ENCODE measurements at regions not wholly inside any gene's neighbourhood (a gene's known extent, or its start where the extent isn't known, plus 50 kb on each side); places are given as distances from the start of the nearest gene placed in this dataset.

DNA sequence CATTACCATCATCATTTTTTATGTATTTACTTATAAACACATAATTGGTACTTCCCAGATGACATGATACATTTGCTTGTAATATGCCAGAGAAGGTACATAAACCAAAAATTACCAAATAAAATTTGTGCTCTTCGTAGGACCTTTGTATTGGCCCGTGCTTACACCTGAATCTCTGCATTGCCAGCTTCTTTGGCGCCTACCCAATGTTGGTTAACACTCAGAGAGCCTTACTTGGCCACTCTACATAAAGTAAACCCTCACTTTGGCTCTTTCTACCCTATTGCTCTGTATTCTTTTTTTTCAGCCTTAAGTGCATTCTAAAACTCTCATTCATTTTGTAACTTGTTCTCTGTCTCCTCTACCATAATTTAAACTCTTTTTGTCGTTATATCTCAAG, 148.1 kb upstream of the ZNF608 start:
- Histone ChIP-seq H3K27ac (ENCODE audit: low read length) (no peak overlapping the region), H3K4me3 (ENCODE audit: low read length) (no peak overlapping the region), H3K4me1 (ENCODE audit: control insufficient read depth, insufficient read depth, low read length) (no peaks in the 10 kb centered on the region; the same call in 1 of the 2 replicates), H3K9me3 (ENCODE audit: control insufficient read depth, insufficient read depth, low read length) (no peaks in the 10 kb centered on the region), H3K36me3 (ENCODE audit: control insufficient read depth, insufficient read depth, low read length) (peaks cover 2% of the 10 kb centered on the region), H3K27me3 (ENCODE audit: control insufficient read depth, insufficient read depth, low read length) (no peaks in the 10 kb centered on the region)
- DNase-seq (ENCODE audit: low read depth, low spot score), result no peak
- no CpG with 5 or more reads among the region's 4 CpGs for WGBS (ENCODE audit: insufficient coverage, insufficient read length)

DNA sequence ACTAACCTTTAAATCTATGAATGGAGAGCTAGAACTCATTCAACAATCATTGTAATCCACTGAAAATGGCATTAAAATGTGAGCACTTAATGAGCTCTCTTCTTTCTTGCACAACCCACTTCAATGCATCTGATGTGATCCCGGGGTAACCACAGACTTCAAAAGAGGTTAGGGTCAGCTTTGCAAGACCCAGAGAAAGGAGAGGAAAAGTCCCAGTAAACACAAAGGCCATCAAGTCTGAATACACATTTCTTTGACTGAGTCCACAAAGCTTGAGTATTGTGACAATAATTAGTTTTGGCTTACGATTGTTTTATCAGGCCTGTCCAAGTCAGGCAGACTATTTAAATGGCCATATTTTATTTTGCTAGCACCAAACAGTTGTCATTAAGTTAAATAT, 148.8 kb upstream of the ZNF608 start:
- Histone ChIP-seq H3K27ac (ENCODE audit: low read length) (no peak overlapping the region), H3K9me3 (ENCODE audit: control insufficient read depth, insufficient read depth, low read length) (no peaks in the 10 kb centered on the region), H3K4me1 (ENCODE audit: control insufficient read depth, insufficient read depth, low read length) (no peaks in the 10 kb centered on the region; the same call in 1 of the 2 replicates), H3K4me3 (ENCODE audit: low read length) (no peak overlapping the region), H3K36me3 (ENCODE audit: control insufficient read depth, insufficient read depth, low read length) (peaks cover 2% of the 10 kb centered on the region), H3K27me3 (ENCODE audit: control insufficient read depth, insufficient read depth, low read length) (no peaks in the 10 kb centered on the region)
- no peak for DNase-seq (ENCODE audit: low read depth, low spot score)
- no CpG with 5 or more reads among the region's 2 CpGs for WGBS (ENCODE audit: insufficient coverage, insufficient read length)

DNA sequence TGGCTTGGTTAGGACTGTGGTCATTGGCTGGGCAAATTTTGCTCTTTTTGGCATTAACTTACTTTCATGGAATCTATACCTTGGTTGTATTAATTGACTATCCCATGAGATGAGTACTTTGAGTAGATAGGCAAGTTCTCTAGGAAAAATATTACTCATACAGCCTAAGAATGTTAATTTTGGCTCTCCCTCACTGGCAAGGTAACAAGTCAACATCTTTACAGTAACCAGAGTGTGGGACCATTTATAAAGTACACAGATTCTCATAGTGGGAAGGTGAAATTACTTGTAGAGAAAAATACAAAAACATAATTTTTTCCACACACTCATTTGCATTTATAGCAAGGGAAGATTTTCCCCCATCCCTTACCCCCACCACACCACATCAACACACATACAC, 154.6 kb upstream of the ZNF608 start:
- H3K4me1 ChIP-seq (ENCODE audit: control insufficient read depth, insufficient read depth, low read length), result no peaks in the 10 kb centered on the region
- peaks cover 3% of the 10 kb centered on the region for H3K27me3 ChIP-seq (ENCODE audit: control insufficient read depth, insufficient read depth, low read length)
- no peak for DNase-seq (ENCODE audit: low read depth, low spot score)
- no peaks in the 10 kb centered on the region for H3K9me3 ChIP-seq (ENCODE audit: control insufficient read depth, insufficient read depth, low read length)
- no peak overlapping the region for H3K27ac ChIP-seq (ENCODE audit: low read length)
- H3K4me3 ChIP-seq (ENCODE audit: low read length), result no peak overlapping the region
- H3K36me3 ChIP-seq (ENCODE audit: control insufficient read depth, insufficient read depth, low read length), result no peaks in the 10 kb centered on the region

DNA sequence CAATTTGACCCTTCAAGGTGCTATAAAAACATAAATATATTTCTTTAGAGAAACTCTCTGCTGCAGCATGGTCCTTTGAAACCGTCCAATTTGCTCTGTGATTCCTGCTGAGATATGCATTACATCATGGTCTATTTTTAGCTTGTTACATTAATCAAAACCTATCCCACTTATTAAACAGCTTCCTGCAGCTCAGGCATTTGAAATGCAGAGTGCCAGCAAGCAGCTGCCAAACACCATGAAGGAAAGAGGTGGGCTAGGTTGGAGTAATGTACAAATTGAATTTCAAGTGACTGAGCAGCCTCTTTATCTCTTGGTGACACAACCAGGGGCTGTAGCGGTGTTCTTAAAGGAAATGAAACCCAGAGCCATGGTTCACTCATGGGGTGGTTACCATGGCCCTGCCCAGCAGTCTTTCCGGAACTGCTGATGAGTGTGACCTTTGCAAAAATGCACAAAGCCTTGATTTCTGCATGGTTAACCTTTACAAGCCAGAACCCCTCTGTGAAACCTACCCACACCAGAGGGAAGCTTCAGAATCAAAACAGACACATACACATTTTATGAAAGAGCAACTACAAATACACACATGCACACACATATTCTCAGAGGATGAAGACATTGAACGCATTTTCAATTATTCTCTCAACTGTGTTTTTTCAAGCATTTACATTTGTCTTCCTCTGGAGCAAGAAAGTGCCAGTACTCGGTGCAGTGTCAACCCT, 155.8 kb upstream of the ZNF608 start:
- WGBS (ENCODE audit: insufficient coverage, insufficient read length), result no CpG with 5 or more reads among the region's 5 CpGs
- Histone ChIP-seq H3K4me3 (ENCODE audit: low read length) (no peak overlapping the region), H3K4me1 (ENCODE audit: control insufficient read depth, insufficient read depth, low read length) (peaks cover 3% of the 10 kb centered on the region; the same call in 1 of the 2 replicates), H3K27me3 (ENCODE audit: control insufficient read depth, insufficient read depth, low read length) (peaks cover 3% of the 10 kb centered on the region), H3K27ac (ENCODE audit: low read length) (no peak overlapping the region), H3K36me3 (ENCODE audit: control insufficient read depth, insufficient read depth, low read length) (no peaks in the 10 kb centered on the region), H3K9me3 (ENCODE audit: control insufficient read depth, insufficient read depth, low read length) (no peaks in the 10 kb centered on the region)
- no peak for DNase-seq (ENCODE audit: low read depth, low spot score)

DNA sequence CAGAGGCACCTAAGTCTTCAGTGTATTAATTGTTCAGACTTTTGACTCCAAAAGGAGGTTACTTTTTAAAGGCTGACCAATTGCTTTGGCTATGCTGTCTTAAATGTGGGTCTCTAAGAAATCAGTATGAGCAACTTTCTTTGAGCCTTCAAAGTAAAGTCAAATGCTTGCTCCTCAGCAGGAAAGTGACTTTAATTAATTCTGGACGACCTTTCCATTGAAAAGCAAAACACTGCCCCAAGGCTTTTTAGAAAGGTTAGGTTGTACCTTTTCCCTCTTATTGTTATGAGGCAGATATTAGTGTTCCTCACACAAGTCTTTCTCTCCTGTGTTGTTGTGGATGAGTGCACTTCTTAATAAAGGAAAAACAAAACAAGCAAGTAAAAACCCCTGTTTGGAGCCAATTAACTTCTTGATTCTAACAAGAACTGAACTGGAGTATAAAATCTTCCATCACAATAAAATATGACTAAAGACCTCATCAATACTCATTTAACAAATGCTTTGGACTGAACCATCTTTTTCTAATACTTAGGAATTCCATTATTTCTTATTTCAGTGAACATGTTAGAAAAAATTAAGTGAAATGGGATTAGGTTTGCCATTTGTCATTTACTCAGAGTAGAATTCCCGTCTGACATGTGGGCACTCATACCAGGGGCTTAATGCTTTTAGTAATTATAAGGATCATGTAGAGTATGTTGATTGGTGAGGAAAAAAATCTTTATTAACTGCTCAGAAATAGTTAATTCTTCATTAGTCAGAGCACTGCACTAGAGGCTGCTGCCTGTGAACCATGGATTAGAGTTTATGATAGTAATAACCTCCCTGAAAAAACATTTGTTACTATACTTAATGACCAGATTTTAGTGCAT, 159.1 kb upstream of the ZNF608 start:
- Histone ChIP-seq H3K27ac (ENCODE audit: low read length) (no peak overlapping the region), H3K36me3 (ENCODE audit: control insufficient read depth, insufficient read depth, low read length) (no peaks in the 10 kb centered on the region), H3K9me3 (ENCODE audit: control insufficient read depth, insufficient read depth, low read length) (no peaks in the 10 kb centered on the region), H3K27me3 (ENCODE audit: control insufficient read depth, insufficient read depth, low read length) (peaks cover 3% of the 10 kb centered on the region), H3K4me1 (ENCODE audit: control insufficient read depth, insufficient read depth, low read length) (peaks cover 3% of the 10 kb centered on the region; the same call in 1 of the 2 replicates), H3K4me3 (ENCODE audit: low read length) (no peak overlapping the region)
- no CpG with 5 or more reads among the region's 2 CpGs for WGBS (ENCODE audit: insufficient coverage, insufficient read length)
- DNase-seq (ENCODE audit: low read depth, low spot score), result no peak

DNA sequence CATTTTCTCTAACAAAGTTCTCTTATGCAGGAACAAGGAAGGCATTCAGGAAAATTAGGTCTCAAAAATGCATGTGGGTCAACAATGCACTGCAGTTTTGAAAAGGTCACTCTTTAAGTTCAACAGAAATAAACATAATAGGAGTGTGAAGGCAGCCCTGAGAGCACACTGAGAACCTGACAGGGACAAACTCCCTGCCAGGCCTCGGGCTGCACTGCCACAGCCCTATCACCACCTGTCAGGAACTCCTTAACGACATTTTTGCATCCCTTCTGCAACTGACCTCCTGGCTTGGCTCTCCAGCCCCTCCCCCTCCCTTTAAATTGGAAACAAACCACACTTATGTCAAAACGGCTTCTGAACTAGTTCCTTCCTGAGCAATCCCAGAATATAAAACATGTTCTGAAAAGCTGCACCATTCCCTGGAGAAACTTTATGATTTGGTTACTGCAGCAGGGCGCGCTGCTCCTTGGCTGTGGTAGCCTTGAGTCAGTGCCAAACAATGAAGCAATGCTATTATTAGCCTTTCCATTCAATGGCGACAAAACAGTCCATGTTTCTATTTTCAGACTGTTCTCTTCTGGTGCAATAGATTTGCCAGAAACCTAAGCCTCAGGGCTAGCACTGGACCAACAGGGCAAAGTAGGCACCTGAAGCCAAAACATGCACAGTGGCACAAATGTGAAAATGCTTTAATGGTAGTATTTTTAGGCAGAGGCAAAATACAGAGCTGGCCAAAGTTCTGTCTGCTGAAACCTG, 160.1 kb upstream of the ZNF608 start:
- no peak for DNase-seq (ENCODE audit: low read depth, low spot score)
- Histone ChIP-seq H3K27me3 (ENCODE audit: control insufficient read depth, insufficient read depth, low read length) (peaks cover 3% of the 10 kb centered on the region), H3K4me3 (ENCODE audit: low read length) (no peak overlapping the region), H3K36me3 (ENCODE audit: control insufficient read depth, insufficient read depth, low read length) (no peaks in the 10 kb centered on the region), H3K27ac (ENCODE audit: low read length) (no peak overlapping the region), H3K4me1 (ENCODE audit: control insufficient read depth, insufficient read depth, low read length) (peaks cover 3% of the 10 kb centered on the region; the same call in 1 of the 2 replicates), H3K9me3 (ENCODE audit: control insufficient read depth, insufficient read depth, low read length) (no peaks in the 10 kb centered on the region)
- no CpG with 5 or more reads among the region's 6 CpGs for WGBS (ENCODE audit: insufficient coverage, insufficient read length)

DNA sequence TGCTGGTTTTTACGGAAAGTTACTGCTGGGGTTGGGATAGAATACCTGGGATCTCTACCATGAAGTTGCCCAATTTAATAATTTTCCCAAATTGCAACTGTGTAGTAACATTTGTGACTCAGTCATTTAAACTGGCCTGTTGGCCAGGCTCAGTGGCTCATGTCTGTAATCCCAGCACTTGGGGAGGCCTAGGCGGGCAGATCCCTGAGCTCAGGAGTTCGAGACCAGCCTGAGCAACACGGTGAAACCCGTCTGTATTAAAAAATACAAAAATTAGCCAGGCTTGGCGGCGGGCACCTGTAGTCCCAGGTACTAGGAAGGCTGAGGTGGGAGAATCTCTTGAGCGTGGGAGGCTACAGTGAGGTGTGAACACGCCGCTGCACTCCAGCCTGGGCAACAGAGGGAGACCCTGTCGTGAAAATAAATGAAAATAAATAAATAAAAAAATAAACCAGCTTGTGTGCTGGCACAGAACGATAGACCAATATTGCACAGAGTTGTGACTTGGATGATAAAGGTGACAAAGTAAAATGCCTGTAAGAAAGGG, 160.7 kb upstream of the ZNF608 start:
- no peak for DNase-seq (ENCODE audit: low read depth, low spot score)
- WGBS (ENCODE audit: insufficient coverage, insufficient read length), result no CpG with 5 or more reads among the region's 12 CpGs
- no peak overlapping the region for H3K27ac ChIP-seq (ENCODE audit: low read length)
- H3K9me3 ChIP-seq (ENCODE audit: control insufficient read depth, insufficient read depth, low read length), result no peaks in the 10 kb centered on the region
- peaks cover 3% of the 10 kb centered on the region; the same call in 1 of the 2 replicates for H3K4me1 ChIP-seq (ENCODE audit: control insufficient read depth, insufficient read depth, low read length)
- H3K36me3 ChIP-seq (ENCODE audit: control insufficient read depth, insufficient read depth, low read length), result no peaks in the 10 kb centered on the region
- H3K27me3 ChIP-seq (ENCODE audit: control insufficient read depth, insufficient read depth, low read length), result peaks cover 3% of the 10 kb centered on the region
- no peak overlapping the region for H3K4me3 ChIP-seq (ENCODE audit: low read length)

DNA sequence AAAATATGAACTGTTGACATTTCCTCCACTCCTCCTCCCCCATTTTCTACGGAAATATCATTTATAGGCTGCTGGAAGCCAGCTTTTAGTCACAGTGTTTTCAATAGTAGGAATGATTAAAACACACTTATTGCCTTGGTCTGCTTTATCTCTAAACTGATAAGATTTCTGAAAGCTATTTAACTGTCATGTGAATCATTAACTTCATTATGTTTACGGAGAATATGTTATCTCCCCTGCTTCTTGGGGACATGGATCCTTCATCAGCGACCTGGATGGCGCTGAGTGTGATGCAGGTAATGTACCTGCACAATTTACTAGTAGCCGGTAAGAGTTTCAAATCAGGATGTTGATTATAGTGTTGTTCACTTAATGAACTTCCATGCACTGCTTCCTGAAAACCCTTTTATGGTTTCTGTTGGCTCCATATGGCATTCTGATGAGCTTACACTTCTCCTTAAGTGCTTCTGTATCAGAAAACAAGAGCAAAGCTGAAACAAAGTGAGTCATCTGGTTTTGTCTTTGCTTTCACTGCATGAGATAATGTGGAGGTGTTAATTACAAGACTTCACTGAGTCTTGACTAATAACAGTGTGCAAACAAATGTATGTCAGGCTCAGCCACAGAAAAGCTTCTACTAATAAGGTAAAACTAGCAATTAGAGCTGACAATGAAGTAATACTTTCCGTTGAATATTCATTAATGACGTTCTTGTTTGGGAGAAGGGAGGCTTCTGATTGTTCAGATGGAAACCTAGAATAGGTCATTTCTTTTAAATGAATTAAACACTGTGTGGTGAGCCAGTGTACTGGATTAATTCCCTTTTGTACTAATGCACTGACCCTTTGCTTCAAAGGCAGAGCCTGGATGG, 162.4 kb upstream of the ZNF608 start:
- no peak overlapping the region for H3K27ac ChIP-seq (ENCODE audit: low read length)

DNA sequence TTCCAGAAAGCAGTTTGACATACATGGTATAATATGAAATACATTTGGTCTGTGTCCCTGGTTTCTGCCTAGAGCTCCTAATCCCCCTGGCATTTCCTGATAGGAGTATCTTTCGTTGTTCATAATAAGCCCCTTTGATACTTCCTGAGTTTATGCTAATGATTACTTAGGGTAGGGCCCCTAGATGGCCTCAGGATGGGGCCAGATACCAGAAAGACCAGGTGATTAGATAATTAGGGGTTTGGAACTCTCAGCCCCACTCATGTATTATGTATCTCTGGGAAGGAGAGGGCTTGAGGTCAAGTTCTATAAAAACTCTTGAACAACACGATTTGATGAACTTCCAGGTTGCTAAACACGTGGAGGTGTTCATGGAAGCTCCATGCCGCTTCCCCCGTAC, 163.3 kb upstream of the ZNF608 start:
- no peaks in the 10 kb centered on the region for H3K36me3 ChIP-seq (ENCODE audit: control insufficient read depth, insufficient read depth, low read length)
- WGBS (ENCODE audit: insufficient coverage, insufficient read length), result no CpG with 5 or more reads among the region's 5 CpGs
- H3K27me3 ChIP-seq (ENCODE audit: control insufficient read depth, insufficient read depth, low read length), result no peaks in the 10 kb centered on the region
- no peak for DNase-seq (ENCODE audit: low read depth, low spot score)
- H3K9me3 ChIP-seq (ENCODE audit: control insufficient read depth, insufficient read depth, low read length), result no peaks in the 10 kb centered on the region
- no peak overlapping the region for H3K4me3 ChIP-seq (ENCODE audit: low read length)
- H3K4me1 ChIP-seq (ENCODE audit: control insufficient read depth, insufficient read depth, low read length), result peaks cover 3% of the 10 kb centered on the region; the same call in 1 of the 2 replicates
- H3K27ac ChIP-seq (ENCODE audit: low read length), result no peak overlapping the region

More for the DNA sequence above, 162.4 kb upstream of the ZNF608 start:
- Histone ChIP-seq H3K4me1 (ENCODE audit: control insufficient read depth, insufficient read depth, low read length) (peaks cover 3% of the 10 kb centered on the region; the same call in 1 of the 2 replicates), H3K4me3 (ENCODE audit: low read length) (no peak overlapping the region), H3K9me3 (ENCODE audit: control insufficient read depth, insufficient read depth, low read length) (no peaks in the 10 kb centered on the region), H3K27me3 (ENCODE audit: control insufficient read depth, insufficient read depth, low read length) (peaks cover 2% of the 10 kb centered on the region), H3K36me3 (ENCODE audit: control insufficient read depth, insufficient read depth, low read length) (no peaks in the 10 kb centered on the region)
- no CpG with 5 or more reads among the region's 7 CpGs for WGBS (ENCODE audit: insufficient coverage, insufficient read length)
- no peak for DNase-seq (ENCODE audit: low read depth, low spot score)
